GM12891 (cell line): ENCODE measurements at regions not wholly inside any gene's neighbourhood (a gene's known extent, or its start where the extent isn't known, plus 50 kb on each side); places are given as distances from the start of the nearest gene placed in this dataset.

ENCODE experiments used
- DNase-seq: peaks from one replicate; pipeline ENCODE4 v3.0.0; 2011; ENCODE audit warnings: low spot score; ENCODE audit not compliant: insufficient read length
- FAIRE-seq: peaks from 2 replicates; lab custom pipeline; 2011; peaks lifted over from hg19 to GRCh38; lab: Jason Lieb, UNC
- PAX5 ChIP-seq: IDR thresholded peaks from 2 replicates; pipeline ENCODE4 v1.6.1; 2011; ENCODE audit warnings: low read length, moderate library complexity, mild to moderate bottlenecking; ENCODE audit not compliant: insufficient read depth, severe bottlenecking
- POLR2A ChIP-seq: IDR thresholded peaks from 2 replicates; pipeline ENCODE4 v1.6.1; 2011; ENCODE audit warnings: low read depth, low read length, control low read depth
- POLR2AphosphoS5 ChIP-seq: IDR thresholded peaks from 2 replicates; pipeline ENCODE4 v1.6.1; 2011; ENCODE audit warnings: low read depth, low read length, control low read depth
- POU2F2 ChIP-seq: IDR thresholded peaks from 2 replicates; pipeline ENCODE4 v1.6.1; 2011; ENCODE audit warnings: low read depth, mild to moderate bottlenecking, control low read depth, low read length, moderate library complexity
- SPI1 ChIP-seq: IDR thresholded peaks from 2 replicates; pipeline ENCODE4 v1.6.1; 2011; ENCODE audit warnings: low read depth, low read length, control low read depth
- TAF1 ChIP-seq: IDR thresholded peaks from 2 replicates; pipeline ENCODE4 v1.6.1; 2011; ENCODE audit warnings: low read depth, low read length, control low read depth

DNA sequence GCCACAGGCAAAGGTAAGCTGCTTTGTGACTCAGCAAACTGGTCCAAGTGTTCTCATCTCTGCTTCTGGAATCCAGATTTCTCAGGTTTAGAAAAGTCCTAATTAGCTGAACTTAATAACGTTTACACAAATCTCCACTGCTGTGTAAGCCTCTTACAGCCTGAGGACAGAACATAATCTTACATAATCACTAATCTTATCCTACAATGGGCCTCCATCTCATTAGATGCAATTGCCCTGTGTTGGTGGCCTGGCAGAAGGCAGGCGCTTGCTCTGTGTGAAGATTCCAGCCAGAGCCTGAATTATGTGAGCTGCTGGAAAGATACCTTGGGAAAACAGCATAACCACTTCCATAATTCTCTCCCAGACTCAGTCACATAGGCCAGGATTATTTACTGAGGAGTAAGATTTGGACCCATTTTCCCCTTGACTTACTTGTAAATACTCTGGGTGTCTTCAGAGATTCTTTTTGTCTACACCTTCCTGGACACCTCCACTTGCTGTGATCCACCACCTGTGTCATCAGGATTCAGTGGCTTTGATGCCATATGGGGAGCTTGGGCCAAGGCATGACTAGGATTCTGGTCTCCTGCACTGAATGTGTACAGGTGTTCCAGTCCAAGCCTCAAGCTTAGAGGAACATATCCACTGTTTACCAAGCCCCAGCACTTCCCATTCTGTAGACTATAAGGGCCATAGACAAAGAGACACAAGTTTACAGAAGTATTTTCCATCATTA, 104.4 kb downstream of the C6orf118 start:
- no peak for TF ChIP-seq POLR2AphosphoS5
- no peak for TF ChIP-seq SPI1
- TF ChIP-seq POU2F2 = no peak
- no peak for TF ChIP-seq TAF1
- TF ChIP-seq POLR2A = no peak
- TF ChIP-seq PAX5 = no peak
- DNase-seq (no peak), FAIRE-seq (no peak)

- FAIRE-seq (no peak), DNase-seq (no peak)
- TF ChIP-seq SPI1 (no peak), PAX5 (no peak), POU2F2 (no peak), TAF1 (no peak), POLR2A (no peak), POLR2AphosphoS5 (no peak)
Observed at GRCh38 chr6:165200178-165200577, 109.2 kb downstream of the C6orf118 start.

DNA sequence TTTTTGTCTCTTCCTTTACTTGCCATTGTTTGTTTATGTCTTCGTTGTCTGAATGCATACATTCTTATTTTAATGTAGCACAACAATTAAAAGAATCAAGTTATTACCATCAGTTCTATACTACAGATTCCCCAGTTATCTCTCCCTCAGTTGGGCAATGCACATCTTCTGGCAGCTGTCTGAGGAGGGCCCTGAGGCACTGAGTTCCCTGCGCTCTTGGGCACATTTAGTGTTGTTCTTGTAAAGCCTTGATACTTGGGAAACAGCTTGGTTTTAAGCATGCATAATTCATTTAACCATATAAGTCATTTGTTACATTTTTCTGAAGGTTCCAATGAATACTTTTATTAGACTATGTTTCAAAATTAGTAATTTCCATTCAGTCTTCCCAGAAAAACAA, 117.9 kb downstream of the C6orf118 start:
- DNase-seq (no peak), FAIRE-seq (no peak)
- no peak for TF ChIP-seq TAF1
- no peak for TF ChIP-seq POLR2AphosphoS5
- no peak for TF ChIP-seq PAX5
- TF ChIP-seq POU2F2 = no peak
- no peak for TF ChIP-seq SPI1
- TF ChIP-seq POLR2A = no peak

GRCh38 chr6:165186441-165187205, 122.8 kb downstream of the C6orf118 start:
- DNase-seq (no peak), FAIRE-seq (no peak)
- TF ChIP-seq PAX5 (no peak), POLR2AphosphoS5 (no peak), POLR2A (no peak), POU2F2 (no peak), SPI1 (no peak), TAF1 (no peak)

GRCh38 chr6:165186041-165186440, 123.4 kb downstream of the C6orf118 start:
- FAIRE-seq = no peak
- no peak for TF ChIP-seq SPI1
- TF ChIP-seq POLR2A = no peak
- TF ChIP-seq POU2F2 = no peak
- TF ChIP-seq POLR2AphosphoS5 = no peak
- TF ChIP-seq PAX5 = no peak
- no peak for TF ChIP-seq TAF1
- no peak for DNase-seq

GRCh38 chr6:165184192-165184979, 125.0 kb downstream of the C6orf118 start:
- FAIRE-seq = no peak
- no peak for DNase-seq
- TF ChIP-seq POLR2A = no peak

GRCh38 chr6:165183496-165184140, 125.8 kb downstream of the C6orf118 start:
- DNase-seq (no peak), FAIRE-seq (no peak)
- TF ChIP-seq POLR2AphosphoS5 = no peak
- TF ChIP-seq SPI1 = no peak
- TF ChIP-seq POLR2A = no peak
- TF ChIP-seq TAF1 = no peak
- no peak for TF ChIP-seq POU2F2
- TF ChIP-seq PAX5 = no peak

- no peak for DNase-seq
- TF ChIP-seq POLR2A (no peak), POU2F2 (no peak), PAX5 (no peak)
- FAIRE-seq = no peak
Observed at GRCh38 chr6:165183071-165183470, 126.3 kb downstream of the C6orf118 start.

DNA sequence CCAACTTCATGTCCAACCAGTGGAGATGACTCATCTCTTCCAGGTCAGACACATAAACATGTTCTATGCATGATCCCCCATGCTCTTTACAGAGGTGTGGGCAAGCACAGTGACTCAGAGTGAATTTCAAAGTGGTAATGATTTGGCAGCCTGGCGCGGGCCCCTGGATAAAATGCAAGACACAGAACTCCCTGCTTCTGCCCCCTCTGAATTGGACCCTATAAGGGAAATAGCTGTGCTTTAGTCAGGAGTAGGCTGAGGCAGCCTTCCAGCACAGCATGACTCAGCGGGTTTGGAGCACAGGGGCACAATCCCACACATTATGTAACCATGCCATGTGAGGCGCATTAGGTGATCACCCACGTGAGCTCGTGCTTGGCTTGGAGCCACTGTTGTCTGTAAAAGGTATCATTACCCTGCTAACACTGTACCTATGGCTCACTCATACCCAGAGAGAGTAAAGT, 127.4 kb downstream of the C6orf118 start:
- FAIRE-seq = no peak
- no peak for DNase-seq
- TF ChIP-seq SPI1 (no peak), POLR2A (no peak), POU2F2 (no peak), POLR2AphosphoS5 (no peak), PAX5 (no peak), TAF1 (no peak)
